ENCODE measurements at regions not wholly inside any gene's neighbourhood (a gene's known extent, or its start where the extent isn't known, plus 50 kb on each side); places are given as distances from the start of the nearest gene placed in this dataset.
"Not testable (repeated sequence)": the region's sequence is repeated elsewhere in the genome, so short reads cannot be mapped to it uniquely, and the experiment has no call there.

DNA sequence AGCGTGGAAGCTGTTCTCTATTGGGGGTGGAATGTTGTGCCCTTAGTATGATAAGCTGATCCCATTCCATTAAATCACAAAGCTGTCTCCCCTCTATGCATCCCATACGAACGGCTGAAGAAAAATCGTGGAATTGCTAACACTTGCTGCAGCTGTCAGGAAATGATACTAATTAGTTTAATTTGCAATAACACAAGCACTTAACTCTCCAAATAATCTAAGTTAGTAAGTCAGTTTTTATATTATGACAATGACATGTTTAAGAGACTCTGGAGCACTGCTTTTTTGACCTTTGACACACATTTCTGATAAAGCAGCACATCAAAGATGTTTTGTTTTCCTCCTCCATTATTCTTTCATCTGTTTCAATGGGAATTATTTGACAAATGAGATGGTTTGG lies 123.7 kb upstream of the SATB2 start:
- Mint-ChIP-seq H3K27ac (no peak overlapping the region), H3K4me1 (no peaks in the 10 kb centered on the region), H3K27me3 (peaks cover 58% of the 10 kb centered on the region), H3K36me3 (ENCODE audit: low read depth) (peaks cover 3% of the 10 kb centered on the region), H3K4me3 (no peak overlapping the region)
- H3K9me3 ChIP-seq (ENCODE audit: control insufficient read depth, low read length, poor library complexity, severe bottlenecking), result no peaks in the 10 kb centered on the region
- DNase-seq, result no peak
- ATAC-seq, result no peak

GRCh38 chr2:199575416-199575815 lies 117.7 kb upstream of the SATB2 start:
- no peak overlapping the region for H3K27ac Mint-ChIP-seq
- ATAC-seq, result no peak
- DNase-seq, result no peak
- no peak overlapping the region for H3K4me3 Mint-ChIP-seq
- H3K4me1 Mint-ChIP-seq, result no peaks in the 10 kb centered on the region
- no peaks in the 10 kb centered on the region for H3K9me3 ChIP-seq (ENCODE audit: control insufficient read depth, low read length, poor library complexity, severe bottlenecking)
- H3K27me3 Mint-ChIP-seq, result peaks cover 36% of the 10 kb centered on the region
- no peaks in the 10 kb centered on the region for H3K36me3 Mint-ChIP-seq (ENCODE audit: low read depth)

DNA sequence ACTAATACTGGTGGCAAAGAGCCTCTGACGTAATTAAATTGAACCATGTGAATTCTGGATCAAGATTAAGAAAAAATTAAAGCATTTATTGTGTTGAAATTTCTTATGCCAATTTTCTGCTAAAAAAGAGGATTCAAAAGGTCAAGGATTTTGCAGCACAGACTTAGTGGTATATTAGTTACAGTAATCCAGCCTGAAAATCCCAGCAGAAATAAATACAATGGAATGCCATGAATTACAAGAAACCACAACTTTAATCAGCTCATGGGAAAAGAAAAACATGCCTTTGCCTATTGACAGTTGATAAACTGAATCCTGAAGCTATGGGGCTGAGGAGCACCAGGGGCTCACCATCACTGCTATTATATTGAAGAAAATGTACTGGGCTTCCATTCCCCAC lies 114.8 kb upstream of the SATB2 start:
- no peak for ATAC-seq
- Mint-ChIP-seq H3K36me3 (ENCODE audit: low read depth) (no peaks in the 10 kb centered on the region), H3K27ac (no peak overlapping the region), H3K4me3 (no peak overlapping the region), H3K4me1 (no peaks in the 10 kb centered on the region), H3K27me3 (peaks cover 20% of the 10 kb centered on the region)
- H3K9me3 ChIP-seq (ENCODE audit: control insufficient read depth, low read length, poor library complexity, severe bottlenecking), result no peaks in the 10 kb centered on the region
- no peak for DNase-seq

DNA sequence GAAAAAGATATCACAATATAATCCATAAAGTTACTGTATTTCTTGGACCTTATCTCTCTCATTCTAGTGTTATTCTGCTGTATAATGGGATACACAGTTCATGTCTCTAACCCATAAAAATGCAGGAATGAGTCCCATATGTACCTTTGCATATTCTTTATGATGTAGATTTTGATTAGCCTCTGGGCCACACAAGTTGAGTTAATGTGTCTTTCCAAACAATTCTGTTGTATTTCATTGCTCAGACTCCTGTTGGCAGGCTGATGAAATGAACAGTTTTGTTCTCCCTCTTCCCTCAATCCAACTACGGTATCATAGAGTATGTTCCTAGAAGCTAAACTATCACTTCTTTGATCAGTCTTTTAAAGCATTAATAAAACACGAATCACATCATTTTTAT lies 113.2 kb upstream of the SATB2 start:
- no peaks in the 10 kb centered on the region for H3K36me3 Mint-ChIP-seq (ENCODE audit: low read depth)
- ATAC-seq (no peak), DNase-seq (no peak)
- H3K9me3 ChIP-seq (ENCODE audit: control insufficient read depth, low read length, poor library complexity, severe bottlenecking), result no peaks in the 10 kb centered on the region
- no peak overlapping the region for H3K27ac Mint-ChIP-seq
- peaks cover 21% of the 10 kb centered on the region for H3K27me3 Mint-ChIP-seq
- no peaks in the 10 kb centered on the region for H3K4me1 Mint-ChIP-seq
- H3K4me3 Mint-ChIP-seq, result no peak overlapping the region

DNA sequence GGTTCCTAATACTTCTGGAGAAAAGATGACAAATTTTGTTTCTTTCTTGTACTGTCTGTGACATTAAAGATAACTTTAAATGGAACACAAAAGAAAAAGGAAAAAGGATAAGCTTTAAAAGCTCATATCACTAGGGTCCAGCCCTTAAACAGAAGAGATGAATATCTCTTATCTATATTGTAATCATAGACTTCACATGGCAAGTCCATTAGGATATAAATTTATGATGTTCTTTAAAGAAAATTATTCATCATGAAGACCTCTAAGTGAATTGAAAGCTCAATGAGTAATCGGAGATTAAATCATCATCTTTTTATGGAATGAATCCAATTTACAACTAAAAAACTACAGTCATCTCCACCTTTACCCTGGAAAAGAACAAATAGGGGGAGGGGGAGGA lies 111.6 kb upstream of the SATB2 start:
- no peak for DNase-seq
- Mint-ChIP-seq H3K27ac (no peak overlapping the region), H3K4me3 (no peak overlapping the region)

GRCh38 chr2:199558156-199558555 lies 100.4 kb upstream of the SATB2 start:
- no peak overlapping the region for H3K4me3 Mint-ChIP-seq

More for the DNA sequence above, 111.6 kb upstream of the SATB2 start:
- H3K27me3 Mint-ChIP-seq, result peaks cover 21% of the 10 kb centered on the region
- no peaks in the 10 kb centered on the region for H3K36me3 Mint-ChIP-seq (ENCODE audit: low read depth)
- no peak for ATAC-seq
- no peaks in the 10 kb centered on the region for H3K9me3 ChIP-seq (ENCODE audit: control insufficient read depth, low read length, poor library complexity, severe bottlenecking)
- no peaks in the 10 kb centered on the region for H3K4me1 Mint-ChIP-seq

GRCh38 chr2:199556527-199557285 lies 99.0 kb upstream of the SATB2 start:
- no peak overlapping the region for H3K27ac Mint-ChIP-seq
- ATAC-seq, result no peak
- H3K36me3 Mint-ChIP-seq (ENCODE audit: low read depth), result no peaks in the 10 kb centered on the region
- H3K4me1 Mint-ChIP-seq, result no peaks in the 10 kb centered on the region
- no peaks in the 10 kb centered on the region for H3K9me3 ChIP-seq (ENCODE audit: control insufficient read depth, low read length, poor library complexity, severe bottlenecking)
- H3K27me3 Mint-ChIP-seq, result no peaks in the 10 kb centered on the region
- H3K4me3 Mint-ChIP-seq, result no peak overlapping the region
- DNase-seq, result no peak

More at GRCh38 chr2:199558156-199558555, 100.4 kb upstream of the SATB2 start:
- Mint-ChIP-seq H3K27ac (no peak overlapping the region), H3K27me3 (no peaks in the 10 kb centered on the region), H3K36me3 (ENCODE audit: low read depth) (no peaks in the 10 kb centered on the region), H3K4me1 (no peaks in the 10 kb centered on the region)
- ATAC-seq, result no peak
- no peaks in the 10 kb centered on the region for H3K9me3 ChIP-seq (ENCODE audit: control insufficient read depth, low read length, poor library complexity, severe bottlenecking)
- no peak for DNase-seq

DNA sequence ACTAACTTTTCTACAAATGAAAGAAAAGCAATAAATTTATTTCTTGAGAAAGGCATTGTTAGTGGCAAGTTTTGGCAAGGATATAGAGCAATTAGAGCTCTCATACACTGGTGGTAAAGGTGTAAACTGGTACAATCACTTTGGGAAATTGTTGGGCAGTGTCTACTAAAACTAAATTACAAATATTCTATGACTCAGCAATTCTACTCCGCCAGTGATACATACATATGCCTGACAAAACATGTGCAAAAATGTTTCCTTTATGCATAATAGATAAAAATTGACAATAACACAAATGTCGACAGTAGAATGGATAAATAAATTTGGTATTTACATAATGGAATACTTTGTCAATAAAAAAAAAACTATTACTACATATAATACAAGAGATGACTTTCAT lies 96.3 kb upstream of the SATB2 start:
- Mint-ChIP-seq H3K36me3 (ENCODE audit: low read depth) (no peaks in the 10 kb centered on the region), H3K27me3 (no peaks in the 10 kb centered on the region), H3K4me1 (no peaks in the 10 kb centered on the region), H3K27ac (no peak overlapping the region), H3K4me3 (no peak overlapping the region)
- ATAC-seq (no peak), DNase-seq (no peak)
- no peaks in the 10 kb centered on the region for H3K9me3 ChIP-seq (ENCODE audit: control insufficient read depth, low read length, poor library complexity, severe bottlenecking)

- no peaks in the 10 kb centered on the region for H3K4me1 Mint-ChIP-seq
- DNase-seq, result no peak
- no peaks in the 10 kb centered on the region for H3K36me3 Mint-ChIP-seq (ENCODE audit: low read depth)
- ATAC-seq, result no peak
- no peaks in the 10 kb centered on the region for H3K9me3 ChIP-seq (ENCODE audit: control insufficient read depth, low read length, poor library complexity, severe bottlenecking)
- no peak overlapping the region for H3K27ac Mint-ChIP-seq
- no peak overlapping the region for H3K4me3 Mint-ChIP-seq
- peaks cover 4% of the 10 kb centered on the region for H3K27me3 Mint-ChIP-seq
These were observed 94.4 kb upstream of the SATB2 start for GRCh38 chr2:199552141-199552540.

- DNase-seq (no peak), ATAC-seq (no peak)
- Mint-ChIP-seq H3K27me3 (peaks cover 21% of the 10 kb centered on the region), H3K36me3 (ENCODE audit: low read depth) (no peaks in the 10 kb centered on the region), H3K27ac (no peak overlapping the region), H3K4me3 (no peak overlapping the region), H3K4me1 (no peaks in the 10 kb centered on the region)
- H3K9me3 ChIP-seq (ENCODE audit: control insufficient read depth, low read length, poor library complexity, severe bottlenecking), result no peaks in the 10 kb centered on the region
These were observed 86.0 kb upstream of the SATB2 start for GRCh38 chr2:199543606-199544172.

- ATAC-seq (no peak), DNase-seq (no peak)
- H3K9me3 ChIP-seq (ENCODE audit: control insufficient read depth, low read length, poor library complexity, severe bottlenecking), result no peaks in the 10 kb centered on the region
- Mint-ChIP-seq H3K36me3 (ENCODE audit: low read depth) (peaks cover 2% of the 10 kb centered on the region), H3K27me3 (peaks cover 7% of the 10 kb centered on the region), H3K27ac (no peak overlapping the region), H3K4me1 (no peaks in the 10 kb centered on the region), H3K4me3 (no peak overlapping the region)
These were observed 77.9 kb upstream of the SATB2 start for GRCh38 chr2:199535445-199536177.

GRCh38 chr2:199533873-199534272 lies 76.1 kb upstream of the SATB2 start:
- not testable (repeated sequence) for DNase-seq; H3K36me3 Mint-ChIP-seq (ENCODE audit: low read depth); H3K4me1 Mint-ChIP-seq; H3K27ac Mint-ChIP-seq; ATAC-seq; H3K9me3 ChIP-seq (ENCODE audit: control insufficient read depth, low read length, poor library complexity, severe bottlenecking); H3K4me3 Mint-ChIP-seq; H3K27me3 Mint-ChIP-seq

- no peak for DNase-seq
- H3K36me3 Mint-ChIP-seq (ENCODE audit: low read depth), result peaks cover 2% of the 10 kb centered on the region
- H3K4me3 Mint-ChIP-seq, result no peak overlapping the region
- H3K9me3 ChIP-seq (ENCODE audit: control insufficient read depth, low read length, poor library complexity, severe bottlenecking), result peaks cover 3% of the 10 kb centered on the region
- no peak overlapping the region for H3K27ac Mint-ChIP-seq
- no peaks in the 10 kb centered on the region for H3K4me1 Mint-ChIP-seq
- H3K27me3 Mint-ChIP-seq, result peaks cover 5% of the 10 kb centered on the region
- ATAC-seq, result no peak
These were observed 69.3 kb upstream of the SATB2 start for GRCh38 chr2:199527071-199527470.
